IMR-90 (cell line): ENCODE measurements at regions not wholly inside any gene's neighbourhood (a gene's known extent, or its start where the extent isn't known, plus 50 kb on each side); places are given as distances from the start of the nearest gene placed in this dataset.
"Not testable (repeated sequence)": the region's sequence is repeated elsewhere in the genome, so short reads cannot be mapped to it uniquely, and the experiment has no call there.

ENCODE experiments used
- ATAC-seq: fragments of 200-7000 bp; cut with Tn5 transposase; 2 replicates; pipeline ENCODE4 v1.9.1; 2020; ENCODE audit warnings: low read depth, mild to moderate bottlenecking, moderate library complexity
- BruUV-seq: library from RNA; stranded (reverse); fragments of 400-500 nt; replicated peaks from 2 replicates; lab custom pipeline; 2021; lab: Mats Ljungman, UMichigan
- CTCF ChIA-PET: fragments of 300-600 bp; formaldehyde crosslinking; extraction: SDS; loops from one replicate; lab custom pipeline; 2021; ENCODE audit warnings: antibody characterized with exemption; lab: Yijun Ruan, JAX
- POLR2A ChIA-PET: fragments of 300-600 bp; sonication (Branson Sonifier 250); formaldehyde crosslinking; loops from one replicate; lab custom pipeline; 2022; ENCODE audit warnings: antibody characterized with exemption; ENCODE audit not compliant: unreplicated experiment; lab: Charles Lee
- DNase-seq: peaks from one replicate; pipeline ENCODE4 v3.0.0; 2013
- H2AFZ ChIP-seq: replicated peaks from 2 replicates; pipeline ENCODE3; 2013; ENCODE audit warnings: low read length, mild to moderate bottlenecking; ENCODE audit not compliant: poor library complexity
- H2AK5ac ChIP-seq: 2 replicates; pipeline ENCODE4 v1.6.1; 2013; ENCODE audit warnings: low read depth, low read length, inconsistent platforms
- H2AK9ac ChIP-seq: replicated peaks from 2 replicates; pipeline ENCODE3; 2013; ENCODE audit warnings: mild to moderate bottlenecking, low read depth, low read length, moderate library complexity; ENCODE audit not compliant: poor library complexity
- H2BK120ac ChIP-seq: 2 replicates; pipeline ENCODE4 v1.6.1; 2013; ENCODE audit warnings: low read depth, low read length, inconsistent platforms
- H2BK15ac ChIP-seq: 3 replicates; pipeline ENCODE4 v1.6.1; 2013; ENCODE audit warnings: low read depth, low read length, inconsistent platforms
- H2BK20ac ChIP-seq: 2 replicates; pipeline ENCODE4 v1.6.1; 2013; ENCODE audit warnings: low read depth, mild to moderate bottlenecking, inconsistent platforms, low read length, moderate library complexity
- H2BK5ac ChIP-seq: 2 replicates; pipeline ENCODE4 v1.6.1; 2013; ENCODE audit warnings: mild to moderate bottlenecking, low read depth, low read length, inconsistent platforms; ENCODE audit not compliant: poor library complexity, severe bottlenecking
- H3K14ac ChIP-seq: replicated peaks from 2 replicates; pipeline ENCODE4 v1.6.1; 2013; ENCODE audit warnings: low read depth, low read length, inconsistent platforms
- H3K18ac ChIP-seq: 2 replicates; pipeline ENCODE4 v1.6.1; 2013; ENCODE audit warnings: low read depth, low read length, control low read depth
- H3K23ac ChIP-seq: 2 replicates; pipeline ENCODE4 v1.6.1; 2013; ENCODE audit warnings: low read depth, low read length, inconsistent platforms
- H3K27ac ChIP-seq: 2 replicates; pipeline ENCODE4 v1.5.1; 2013; ENCODE audit warnings: mild to moderate bottlenecking, control low read depth, low read length; ENCODE audit not compliant: insufficient read depth
- H3K27me3 ChIP-seq: 2 replicates; pipeline ENCODE4 v1.6.1; 2013; ENCODE audit warnings: low read length; ENCODE audit not compliant: control insufficient read depth, insufficient read depth
- H3K36me3 ChIP-seq: 2 replicates; pipeline ENCODE4 v1.6.1; 2013; ENCODE audit warnings: low read length, mixed read lengths; ENCODE audit not compliant: control insufficient read depth, insufficient read depth
- H3K4ac ChIP-seq: 2 replicates; pipeline ENCODE4 v1.6.1; 2013; ENCODE audit warnings: low read depth, low read length, inconsistent platforms
- H3K4me1 ChIP-seq: 2 replicates; pipeline ENCODE4 v1.6.1; 2013; ENCODE audit warnings: low read length, mixed read lengths; ENCODE audit not compliant: control insufficient read depth, insufficient read depth
- H3K4me2 ChIP-seq: 2 replicates; pipeline ENCODE4 v1.6.1; 2013; ENCODE audit warnings: low read depth, mild to moderate bottlenecking, control low read depth, low read length, moderate library complexity
- H3K4me3 ChIP-seq: 2 replicates; pipeline ENCODE4 v1.5.1; 2013; ENCODE audit warnings: low read depth, mild to moderate bottlenecking, control low read depth, low read length, moderate library complexity; ENCODE audit not compliant: insufficient read depth
- H3K56ac ChIP-seq: 2 replicates; pipeline ENCODE4 v1.6.1; 2013; ENCODE audit warnings: low read length, inconsistent platforms; ENCODE audit not compliant: insufficient read depth; ENCODE audit errors: extremely low read depth
- H3K79me1 ChIP-seq, 2 experiments: 2 replicates each; pipeline ENCODE4 v1.6.1; 2013; ENCODE audit warnings: low read length in 2 of 2, inconsistent platforms in 1 of 2, low read depth in 1 of 2
- H3K9ac ChIP-seq: 2 replicates; pipeline ENCODE4 v1.6.1; 2013; ENCODE audit warnings: low read depth, low read length, control low read depth
- H3K9me1 ChIP-seq: 2 replicates; pipeline ENCODE4 v1.6.1; 2013; ENCODE audit warnings: low read length, inconsistent platforms; ENCODE audit not compliant: insufficient read depth
- H3K9me3 ChIP-seq: 2 replicates; pipeline ENCODE4 v1.6.1; 2013; ENCODE audit warnings: low read length; ENCODE audit not compliant: control insufficient read depth, insufficient read depth
- H4K20me1 ChIP-seq: 2 replicates; pipeline ENCODE4 v1.6.1; 2013; ENCODE audit warnings: low read length, inconsistent platforms; ENCODE audit not compliant: insufficient read depth
- H4K5ac ChIP-seq: 2 replicates; pipeline ENCODE4 v1.6.1; 2013; ENCODE audit warnings: mild to moderate bottlenecking, low read depth, low read length, control low read depth
- H4K8ac ChIP-seq, 2 experiments: 2 replicates each; pipeline ENCODE4 v1.6.1; 2013; ENCODE audit warnings: low read depth in 2 of 2, low read length in 2 of 2, control low read depth in 1 of 2, inconsistent platforms in 1 of 2
- H4K91ac ChIP-seq: 2 replicates; pipeline ENCODE4 v1.6.1; 2013; ENCODE audit warnings: low read depth, low read length, inconsistent platforms; ENCODE audit not compliant: insufficient read depth
- WGBS, 2 experiments: methylation state at CpG; one replicate each; pipeline versions ENCODE4 v1.1.5 to v1.1.7; 2013; ENCODE audit warnings: missing lambda C conversion rate in 2 of 2; ENCODE audit not compliant: insufficient read length in 1 of 2; ENCODE audit errors: extremely low coverage in 2 of 2; 5-methylcytosine and 5-hydroxymethylcytosine counted together
- dilution Hi-C: fragments of 300-500 bp; cut with HindIII; formaldehyde crosslinking; loops from one replicate; pipeline ENCODE4 v1.14.3; 2018; ENCODE audit warnings: low sequenced_read_pairs; ENCODE audit not compliant: unreplicated experiment
- in situ Hi-C: fragments of 300-500 bp; cut with MboI; formaldehyde crosslinking; loops from 3 replicates; pipeline ENCODE4 v1.14.3; 2019; ENCODE audit warnings: low sequenced_read_pairs, inconsistent platforms, mixed read lengths
- intact Hi-C: fragments of 100-400 bp; cut with micrococcal nuclease; formaldehyde crosslinking; loops from 2 replicates; pipeline ENCODE4 v1.10.0; 2022

DNA sequence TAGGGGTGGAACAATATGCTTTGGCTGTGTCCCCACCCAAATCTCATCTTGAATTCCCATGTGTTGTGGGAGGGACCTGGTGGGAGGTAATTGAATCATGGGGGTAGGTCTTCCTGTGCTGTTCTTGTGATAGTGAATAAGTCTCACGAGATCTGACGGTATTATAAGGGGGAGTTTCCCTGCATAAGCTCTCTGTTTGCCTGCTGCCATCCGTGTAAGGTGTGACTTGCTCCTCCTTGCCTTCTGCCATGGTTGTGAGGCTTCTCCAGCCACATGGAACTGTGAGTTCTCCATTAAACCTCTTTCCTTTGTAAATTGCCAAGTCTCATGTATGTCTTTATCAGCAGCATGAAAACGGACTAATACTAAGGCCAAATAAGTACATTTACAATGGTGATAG lies 64.6 kb upstream of the CPM start:
- H3K27me3 ChIP-seq, H2BK15ac ChIP-seq, ATAC-seq, H2BK5ac ChIP-seq, POLR2A ChIA-PET, H2AFZ ChIP-seq, DNase-seq, H3K23ac ChIP-seq, H3K18ac ChIP-seq, H4K20me1 ChIP-seq, H4K8ac ChIP-seq, H2BK120ac ChIP-seq, H3K36me3 ChIP-seq, H3K4me3 ChIP-seq, H2BK20ac ChIP-seq, dilution Hi-C loops, intact Hi-C loops, H4K91ac ChIP-seq, H4K5ac ChIP-seq, H3K79me1 ChIP-seq, H3K56ac ChIP-seq, H3K27ac ChIP-seq, H3K4me1 ChIP-seq, H2AK5ac ChIP-seq, CTCF ChIA-PET, H3K9me3 ChIP-seq, H2AK9ac ChIP-seq, H3K9ac ChIP-seq, H3K9me1 ChIP-seq, BruUV-seq, H3K4me2 ChIP-seq, in situ Hi-C loops, H3K4ac ChIP-seq, H3K14ac ChIP-seq: not testable (repeated sequence)
- WGBS, 2 experiments: 80% methylated on average over 1 of the region's 4 CpGs; no CpG with 5 or more reads in 1 of the 2 experiments
